HG03457 (cell line): ENCODE measurements at regions not wholly inside any gene's neighbourhood (a gene's known extent, or its start where the extent isn't known, plus 50 kb on each side); places are given as distances from the start of the nearest gene placed in this dataset.
"Not testable (repeated sequence)": the region's sequence is repeated elsewhere in the genome, so short reads cannot be mapped to it uniquely, and the experiment has no call there.

Experiments used
- ATAC-seq: cut with Tn5 transposase; IDR thresholded peaks from one replicate; pipeline ENCODE4 v1.9.1; 2021; ENCODE audit warnings: moderate number of reproducible peaks; ENCODE audit not compliant: unreplicated experiment

DNA sequence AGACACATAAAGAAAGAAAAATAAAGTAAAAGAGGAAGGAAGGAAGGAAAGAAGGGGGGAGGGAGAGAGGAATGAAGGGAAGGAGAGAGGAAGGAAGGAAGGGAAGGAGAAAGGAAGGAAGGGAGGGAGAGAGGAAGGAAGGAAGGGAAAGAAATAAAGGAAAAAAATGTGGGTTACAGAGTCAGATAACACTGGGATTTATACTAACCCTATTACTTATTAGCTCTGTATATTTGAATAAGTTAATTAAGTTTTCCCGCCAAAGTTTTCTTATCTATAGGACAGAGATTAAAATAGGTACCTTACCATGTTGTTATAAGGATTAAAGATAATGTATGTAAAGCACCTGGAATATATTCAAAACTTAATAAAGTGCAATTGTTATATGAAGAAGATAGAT lies 439.3 kb upstream of the KCNMB2 start:
- ATAC-seq = no peak

DNA sequence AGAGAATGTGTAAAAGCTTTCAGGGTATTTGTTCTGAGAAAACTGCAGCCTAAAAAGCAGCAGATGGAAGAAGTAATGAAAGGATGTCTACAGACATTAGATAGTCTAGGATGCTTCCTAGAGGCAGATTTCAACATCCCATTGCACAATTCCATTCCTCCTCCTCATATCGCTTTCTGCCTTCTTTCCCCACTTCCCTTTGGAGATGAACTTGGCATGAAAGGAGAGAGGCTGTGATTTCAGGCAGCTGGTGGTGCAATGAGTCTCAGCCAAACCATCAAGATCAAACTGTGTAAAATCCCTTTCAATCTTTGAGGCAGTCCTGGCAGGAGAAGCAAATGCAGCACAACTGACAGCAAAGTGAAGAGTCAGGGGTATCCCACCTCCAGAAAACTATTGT lies 438.7 kb upstream of the KCNMB2 start:
- ATAC-seq = no peak

DNA sequence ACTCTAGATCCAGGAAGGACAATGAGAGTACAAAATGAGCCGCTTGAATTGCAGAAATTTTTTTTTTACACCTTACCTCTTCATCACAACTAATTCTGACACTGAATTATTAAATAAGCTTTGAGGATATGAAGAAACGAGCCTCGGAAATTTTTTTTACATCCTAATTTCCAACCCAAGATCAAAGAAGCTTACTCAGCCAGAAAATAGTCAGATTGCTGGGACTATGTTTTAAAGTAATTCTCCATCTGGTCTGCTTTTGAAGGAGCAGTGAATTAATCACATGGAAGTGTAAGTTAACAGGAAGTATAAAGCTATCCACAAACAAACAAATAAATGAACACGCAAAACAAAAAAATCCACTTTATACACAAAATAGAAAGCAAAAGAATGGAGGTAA lies 437.0 kb upstream of the KCNMB2 start:
- no peak for ATAC-seq

DNA sequence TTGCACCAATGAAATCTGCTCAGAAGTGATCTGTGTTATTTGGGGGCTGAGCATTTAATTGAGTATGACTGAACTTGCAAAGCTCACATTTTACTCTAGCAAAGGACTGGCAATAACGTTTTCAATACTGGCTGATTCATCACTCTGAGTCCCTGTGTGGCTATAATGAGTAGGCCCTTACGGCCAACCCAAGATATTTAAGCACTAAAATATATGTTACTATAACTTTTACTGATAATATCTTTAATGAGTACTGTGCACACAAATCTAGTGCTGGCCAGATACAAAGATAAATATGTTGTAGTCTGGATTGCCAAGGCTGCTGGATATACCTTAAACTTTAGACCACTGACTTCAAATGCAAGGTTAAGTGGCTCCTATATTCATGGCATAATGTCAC lies 436.4 kb upstream of the KCNMB2 start:
- ATAC-seq = no peak

DNA sequence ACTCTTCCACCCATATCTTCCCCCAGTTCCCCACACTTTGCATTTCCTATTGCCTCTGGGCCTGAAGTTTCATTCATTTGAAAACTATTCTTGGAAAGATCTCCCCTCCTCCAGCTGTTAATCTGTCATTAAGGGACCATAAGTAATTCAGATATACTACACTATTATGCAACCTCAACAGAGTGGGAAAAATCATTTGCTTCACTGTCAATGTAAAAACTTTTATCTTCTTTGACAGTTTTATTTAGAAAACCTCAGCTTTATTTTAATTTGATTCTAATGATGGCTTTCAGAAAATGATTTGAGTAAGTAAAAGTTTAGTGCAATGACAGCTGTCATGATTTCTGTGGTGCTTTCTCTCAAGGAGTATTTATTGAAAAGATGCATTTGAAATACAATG lies 435.3 kb upstream of the KCNMB2 start:
- ATAC-seq = no peak

DNA sequence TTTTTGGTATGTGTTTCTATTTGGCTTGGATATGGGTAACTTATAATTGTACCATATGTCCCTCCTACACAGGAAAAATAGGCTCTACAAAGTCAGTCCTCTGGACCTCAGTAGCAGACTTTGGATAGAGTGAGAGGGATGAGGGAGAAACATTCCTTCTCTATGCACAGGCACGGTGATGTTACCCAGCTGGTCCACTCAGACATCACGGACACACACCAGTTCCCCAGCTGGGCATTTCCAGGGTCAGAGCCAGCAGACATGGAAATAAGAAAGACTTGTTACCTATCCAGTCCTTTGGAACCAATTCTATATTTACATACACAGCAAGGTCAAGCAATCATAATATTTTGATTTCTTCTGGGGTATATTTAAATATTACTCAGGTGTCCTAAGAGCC lies 433.1 kb upstream of the KCNMB2 start:
- no peak for ATAC-seq

DNA sequence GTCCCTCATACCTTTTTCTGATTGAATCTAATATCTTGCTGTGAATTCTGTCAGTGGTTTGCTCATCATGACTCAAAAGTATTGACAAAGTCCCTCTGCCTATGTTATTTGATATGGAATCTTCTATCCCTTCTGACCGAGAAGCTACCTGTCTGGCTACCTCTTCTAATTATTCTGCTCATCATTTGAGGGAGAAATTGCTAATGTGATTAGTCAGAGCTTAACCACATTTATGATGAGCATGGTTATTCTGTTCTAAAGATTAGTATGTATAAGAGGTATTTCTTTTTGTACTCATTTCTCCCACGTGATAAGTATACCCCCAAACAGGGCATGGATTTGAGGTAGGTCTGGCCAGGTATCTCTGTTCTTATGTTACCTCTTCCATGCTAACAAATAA lies 428.4 kb upstream of the KCNMB2 start:
- ATAC-seq = no peak

DNA sequence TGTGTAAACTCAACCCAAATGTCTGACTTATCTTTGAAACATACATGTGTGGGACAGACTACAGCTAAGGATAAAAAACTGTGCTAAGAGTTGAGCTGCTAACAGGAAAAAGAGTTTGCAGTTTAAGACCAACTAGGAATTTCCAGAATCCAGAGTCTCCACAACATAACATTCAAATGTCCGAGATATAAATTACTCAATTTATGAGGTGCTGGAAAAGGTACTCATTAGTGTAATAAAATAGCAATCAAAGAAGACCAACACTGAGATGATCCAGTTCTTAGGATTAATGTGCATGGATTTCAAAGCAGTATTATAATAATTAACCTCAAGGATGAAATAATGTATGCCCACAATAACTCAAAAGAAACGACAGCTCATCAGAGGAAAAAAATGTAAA lies 426.5 kb upstream of the KCNMB2 start:
- ATAC-seq = no peak

DNA sequence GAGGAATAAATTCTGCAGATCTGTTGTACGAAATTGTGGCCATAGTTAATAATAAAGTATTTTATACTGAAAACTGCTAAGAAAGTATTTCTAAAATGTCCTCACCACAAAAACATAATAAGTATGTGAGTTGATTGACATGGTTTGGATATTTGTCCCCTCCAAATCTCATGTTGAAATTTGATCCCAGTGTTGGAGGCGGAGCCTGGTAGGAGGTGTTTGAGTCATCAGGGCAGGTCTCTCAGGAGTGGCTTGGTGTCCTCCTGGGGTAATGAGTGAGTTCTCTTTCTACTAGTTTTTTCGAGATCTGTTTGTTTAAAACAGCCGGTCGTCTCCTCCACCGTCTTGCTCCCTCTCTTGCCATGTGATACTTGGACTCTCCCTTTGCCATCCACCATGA lies 424.1 kb upstream of the KCNMB2 start:
- no peak for ATAC-seq

DNA sequence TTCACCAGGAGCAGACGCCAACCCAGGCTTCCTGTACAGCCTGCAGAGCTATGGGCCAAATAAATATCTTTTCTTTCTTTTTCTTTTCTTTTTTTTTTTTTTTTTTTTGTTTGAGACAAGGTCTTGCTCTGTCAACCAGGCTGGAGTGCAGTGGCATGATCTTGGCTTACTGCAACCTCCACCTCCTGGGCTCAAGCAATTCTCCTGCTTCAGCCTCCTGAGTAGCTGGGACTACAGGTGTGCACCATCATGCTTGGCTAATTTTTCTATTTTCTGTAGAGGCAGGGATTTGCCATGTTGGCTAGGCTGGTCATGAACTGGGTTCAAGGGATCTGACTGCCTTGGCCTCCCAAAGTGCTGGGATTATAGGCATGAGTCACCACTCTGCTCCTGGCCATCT lies 423.7 kb upstream of the KCNMB2 start:
- ATAC-seq = not testable (repeated sequence)

DNA sequence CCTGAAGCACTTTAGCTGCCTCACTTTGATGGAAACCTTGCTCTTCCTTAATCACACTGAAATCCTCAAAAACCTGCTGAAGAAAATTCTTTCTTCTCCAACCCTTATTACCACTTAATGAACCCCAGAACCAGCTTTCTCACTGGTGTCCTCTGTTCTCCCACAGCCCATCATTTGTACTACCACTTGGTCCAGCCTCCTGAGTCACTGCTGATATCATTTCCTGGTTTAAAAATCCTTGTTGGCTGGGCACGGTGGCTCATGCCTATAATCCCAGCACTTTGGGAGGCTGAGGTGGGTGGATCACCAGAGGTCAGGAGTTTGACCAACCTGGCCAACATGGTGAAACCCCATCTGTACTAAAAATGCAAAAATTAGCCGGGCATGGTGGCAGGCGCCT lies 418.6 kb upstream of the KCNMB2 start:
- ATAC-seq = no peak

DNA sequence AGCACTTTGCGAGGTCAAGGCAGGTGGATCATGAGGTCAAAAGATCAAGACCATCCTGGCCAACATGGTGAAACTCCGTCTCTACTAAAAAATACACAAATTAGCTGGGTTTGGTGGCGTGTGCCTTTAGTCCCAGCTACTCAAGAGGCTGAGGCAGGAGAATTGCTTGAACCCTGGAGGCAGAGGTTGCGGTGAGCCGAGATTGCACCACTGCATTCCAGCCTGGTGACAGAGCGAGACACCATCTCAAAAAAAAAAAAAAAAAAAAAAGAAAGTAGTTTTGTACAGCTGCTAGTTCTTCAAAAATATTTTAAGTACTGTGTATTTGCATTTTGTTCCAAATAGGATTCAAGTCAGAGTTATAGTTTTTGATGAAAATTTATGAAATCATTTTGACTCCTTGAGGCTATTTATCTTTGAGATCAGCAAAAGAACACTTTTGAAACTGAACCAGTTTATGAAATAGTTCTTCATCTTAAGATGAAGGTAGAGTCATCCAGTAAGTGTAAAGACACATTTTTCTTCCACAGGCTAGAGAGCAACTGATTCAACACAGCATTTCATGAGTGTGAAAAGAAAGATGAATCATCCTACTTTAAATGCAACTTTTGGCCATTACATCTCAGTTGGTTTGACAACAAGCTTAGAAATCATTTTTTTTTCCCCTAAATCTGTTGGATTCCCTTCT lies 416.5 kb upstream of the KCNMB2 start:
- ATAC-seq = not testable (repeated sequence)

DNA sequence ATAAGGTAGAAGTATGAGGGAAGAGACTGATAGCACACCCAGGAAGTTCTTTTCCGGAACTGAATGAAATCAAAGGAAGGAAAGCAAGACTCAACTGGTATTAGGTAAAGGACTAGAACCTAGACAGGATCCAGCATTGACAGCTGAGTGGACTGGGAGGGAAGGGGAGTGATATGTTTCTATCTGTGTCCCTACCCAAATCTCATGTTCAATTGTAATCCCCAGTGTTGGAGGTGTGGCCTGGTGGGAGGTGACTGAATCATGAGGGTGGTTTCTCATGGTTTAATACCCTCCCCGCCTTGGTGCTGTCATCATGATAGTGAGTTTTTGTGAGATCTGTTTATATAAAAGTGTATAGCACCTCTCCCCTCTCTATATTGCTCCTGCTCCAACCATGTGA lies 415.9 kb upstream of the KCNMB2 start:
- ATAC-seq = no peak

DNA sequence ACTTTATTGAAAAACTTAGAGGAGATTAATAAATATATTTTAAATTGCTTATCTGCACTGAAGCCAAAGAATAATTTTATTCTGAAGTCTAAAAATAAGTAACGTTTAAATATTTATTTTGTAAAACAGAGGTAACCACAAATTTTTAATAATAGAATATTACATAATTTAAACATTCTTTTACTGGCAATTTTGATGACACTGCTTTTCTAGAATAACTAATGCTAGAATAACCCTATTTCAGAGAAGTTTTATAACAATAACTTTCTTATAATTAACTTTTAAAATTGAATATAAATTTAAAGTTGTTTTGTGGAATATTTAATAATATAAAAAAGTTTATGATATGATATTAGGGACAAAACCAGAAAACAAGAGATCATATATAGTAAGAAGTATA lies 409.6 kb upstream of the KCNMB2 start:
- ATAC-seq = no peak

DNA sequence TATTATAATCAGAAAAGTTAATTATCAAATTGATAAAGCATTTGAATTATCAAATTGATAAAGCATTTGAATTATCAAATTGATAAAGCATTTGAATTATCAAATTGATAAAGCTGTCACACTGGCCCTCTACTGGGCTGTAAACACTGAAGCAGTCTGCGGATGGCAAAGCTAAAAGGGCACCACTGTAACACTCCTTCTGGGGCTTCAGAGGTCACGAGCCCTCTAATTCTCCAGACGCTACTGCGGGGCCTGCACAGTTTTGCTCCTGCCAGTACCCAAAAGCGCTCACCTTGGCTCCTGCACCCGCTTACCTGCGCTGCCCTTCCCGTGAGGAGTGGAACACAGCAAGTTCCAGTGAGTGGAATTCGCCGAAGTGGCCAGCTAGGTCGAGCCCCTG lies 409.0 kb upstream of the KCNMB2 start:
- no peak for ATAC-seq

DNA sequence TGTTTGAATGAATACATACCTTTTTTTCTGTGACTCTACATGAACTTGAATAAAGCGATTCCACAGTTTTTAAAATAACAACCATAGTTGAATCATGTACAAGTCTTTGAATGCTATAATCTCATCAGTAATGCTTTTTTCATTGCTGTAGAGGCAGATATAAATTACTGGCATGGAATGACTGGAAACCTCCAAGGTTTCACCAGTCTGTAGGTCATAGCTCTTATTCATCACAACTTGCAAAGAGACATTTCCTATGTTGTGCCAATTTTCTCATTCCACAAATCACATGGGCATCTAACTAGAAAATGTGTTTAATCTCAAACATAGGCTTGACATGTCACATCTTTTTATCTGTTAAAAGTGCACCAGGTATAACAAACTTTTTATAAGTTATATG lies 407.1 kb upstream of the KCNMB2 start:
- ATAC-seq = no peak

DNA sequence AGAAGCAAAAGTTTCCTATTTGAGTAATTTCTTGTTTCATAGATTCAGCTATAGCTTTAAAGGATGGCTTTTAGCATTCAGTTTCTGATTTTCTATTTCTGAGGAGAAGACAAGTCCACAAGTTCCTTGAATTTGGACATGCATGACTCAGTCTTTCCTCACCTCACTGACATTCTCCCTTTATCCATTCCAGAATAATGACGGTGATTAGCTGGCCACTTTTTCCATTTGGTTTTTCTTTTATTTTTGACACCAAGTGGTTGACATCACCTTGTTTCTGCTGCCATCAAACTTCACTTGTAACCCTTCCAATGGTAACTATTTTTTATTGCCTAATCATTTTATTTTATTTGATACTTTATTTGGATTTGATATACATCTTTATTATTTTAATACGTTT lies 404.4 kb upstream of the KCNMB2 start:
- ATAC-seq = no peak

DNA sequence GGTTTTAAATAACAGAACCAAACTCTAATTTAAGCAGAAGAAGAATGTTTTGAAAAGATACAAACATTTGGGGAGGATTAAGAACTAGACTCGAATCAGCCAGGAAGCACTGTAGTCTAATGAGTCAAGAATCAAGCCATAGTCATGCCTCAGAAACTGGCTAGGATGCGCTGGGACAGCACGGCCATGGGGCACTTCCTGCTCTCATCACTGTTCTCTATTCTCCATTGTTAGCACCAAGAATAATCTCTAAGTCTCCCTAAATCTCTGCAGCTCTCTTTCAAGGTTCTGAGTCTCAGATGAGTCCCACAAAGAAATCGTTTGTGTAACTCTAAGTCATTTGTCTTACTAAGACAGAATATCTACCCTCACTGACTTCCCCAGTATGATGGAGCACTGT lies 399.0 kb upstream of the KCNMB2 start:
- no peak for ATAC-seq

DNA sequence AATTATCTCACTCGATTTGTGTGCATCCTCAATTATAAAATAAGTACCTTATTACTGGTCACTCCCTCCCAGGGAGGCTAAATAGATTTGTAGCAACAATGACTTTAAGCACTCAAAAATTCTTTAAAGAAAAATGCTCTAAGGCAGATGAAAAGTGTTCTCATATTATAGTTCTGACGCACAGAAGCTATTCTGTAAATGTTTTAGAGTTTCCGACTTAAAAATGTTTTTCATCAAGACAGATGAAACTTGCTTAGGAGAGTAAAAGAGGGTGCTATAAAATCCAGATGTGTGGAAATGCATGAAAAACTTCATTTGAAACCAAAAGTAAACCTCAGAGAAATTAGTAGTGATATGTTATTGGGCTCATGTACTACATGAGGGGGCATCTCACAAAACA lies 398.4 kb upstream of the KCNMB2 start:
- no peak for ATAC-seq

DNA sequence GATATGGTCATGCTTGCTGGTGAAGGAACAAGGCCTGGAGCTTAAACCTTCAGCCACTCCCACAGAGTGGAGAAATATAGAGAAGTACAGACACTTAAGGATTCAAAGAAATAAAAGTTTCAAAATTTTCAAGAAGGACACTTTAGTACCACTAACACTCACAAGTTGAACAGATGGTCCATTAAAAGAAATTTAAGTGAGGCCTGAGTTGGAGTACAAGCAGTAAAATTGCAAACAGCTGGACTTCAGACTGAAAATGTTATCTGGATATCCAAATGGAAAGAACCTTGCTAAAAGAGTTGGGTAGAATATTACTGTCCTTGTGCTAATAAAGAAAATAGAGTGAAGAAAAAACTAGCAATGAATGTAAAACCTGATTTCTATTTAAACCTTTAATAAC lies 397.1 kb upstream of the KCNMB2 start:
- ATAC-seq = no peak

DNA sequence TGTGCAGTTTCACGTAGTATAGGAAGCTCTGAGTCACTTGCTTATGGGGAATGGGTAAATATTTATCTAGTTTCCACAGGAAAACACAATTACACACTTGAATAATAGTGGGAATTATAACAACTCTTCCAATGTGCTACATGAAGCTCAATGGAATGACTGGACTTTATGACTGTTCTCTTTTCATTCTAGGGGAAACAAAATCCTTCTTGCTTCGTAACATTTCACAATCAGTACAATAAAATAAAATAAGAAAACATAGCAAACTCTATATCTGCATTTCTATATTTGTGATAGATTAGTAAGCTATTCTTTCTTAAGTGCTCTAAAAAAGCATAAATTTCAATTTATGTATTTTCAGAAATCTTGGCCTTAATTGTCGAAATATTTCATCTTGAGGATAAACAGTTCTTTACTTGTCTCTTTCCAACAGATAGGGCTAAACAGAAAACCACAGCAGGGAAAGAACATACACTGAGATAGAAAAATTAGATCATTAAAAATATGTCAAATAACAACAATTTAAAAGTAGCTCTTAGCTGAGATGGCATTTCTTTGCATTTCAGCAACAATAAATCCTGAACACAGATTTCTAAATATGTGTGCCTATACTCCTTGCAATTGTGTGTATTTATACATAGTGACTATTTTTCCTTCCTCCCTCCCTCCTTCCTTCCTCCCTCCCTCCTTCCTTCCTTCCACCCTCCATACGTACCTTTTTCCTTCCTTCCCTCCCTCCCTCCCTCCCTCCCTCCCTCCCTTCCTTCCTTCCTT lies 395.5 kb upstream of the KCNMB2 start:
- ATAC-seq = no peak

DNA sequence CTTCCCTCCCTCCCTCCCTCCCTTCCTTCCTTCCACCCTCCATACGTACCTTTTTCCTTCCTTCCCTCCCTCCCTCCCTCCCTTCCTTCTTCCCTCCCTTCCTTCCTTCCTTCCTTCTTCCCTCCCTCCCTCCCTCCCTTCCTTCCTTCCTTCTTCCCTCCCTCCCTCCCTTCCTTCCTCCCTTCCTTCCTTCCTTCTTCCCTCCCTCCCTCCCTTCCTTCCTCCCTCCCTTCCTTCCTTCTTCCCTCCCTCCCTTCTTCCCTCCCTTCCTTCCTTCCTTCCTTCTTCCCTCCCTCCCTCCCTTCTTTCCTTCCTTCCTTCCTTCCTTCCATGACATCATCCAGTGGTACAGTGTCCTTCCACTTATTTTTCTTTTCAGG lies 394.9 kb upstream of the KCNMB2 start:
- not testable (repeated sequence) for ATAC-seq

DNA sequence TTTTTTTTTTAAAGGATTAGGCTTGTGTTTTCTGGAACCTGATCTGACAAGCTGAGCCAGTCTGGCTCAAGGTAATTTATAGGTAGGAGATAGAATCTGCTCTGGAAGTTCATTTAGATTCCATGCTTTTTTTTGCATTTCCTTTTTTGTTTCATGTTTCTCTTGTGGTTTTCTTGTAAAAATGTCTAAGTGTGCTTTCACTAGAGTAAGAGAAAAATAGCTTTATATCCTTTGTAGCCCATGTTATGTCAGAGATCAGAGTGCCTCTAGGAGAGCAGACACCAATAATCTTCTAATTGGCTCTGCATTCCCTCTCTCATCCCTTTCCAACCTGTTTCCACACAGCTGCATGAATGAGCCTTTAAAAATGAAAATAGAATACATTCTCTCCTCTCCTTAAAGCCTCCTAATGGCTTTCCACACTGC lies 389.8 kb upstream of the KCNMB2 start:
- no peak for ATAC-seq
